Hepatocyte (in vitro differentiated cells): ENCODE measurements at regions not wholly inside any gene's neighbourhood (a gene's known extent, or its start where the extent isn't known, plus 50 kb on each side); places are given as distances from the start of the nearest gene placed in this dataset.
"Not testable (repeated sequence)": the region's sequence is repeated elsewhere in the genome, so short reads cannot be mapped to it uniquely, and the experiment has no call there.

Experiments used
- DNase-seq: peaks from one replicate; pipeline ENCODE4 v3.0.0-alpha.2; 2016; ENCODE audit warnings: low spot score
- H2AFZ ChIP-seq: fragments of 200-600 bp; sonication (generic); 2 replicates; pipeline ENCODE4 v1.6.0; 2016; ENCODE audit warnings: antibody characterized with exemption, mild to moderate bottlenecking
- H3K27ac ChIP-seq: fragments of 200-600 bp; sonication (generic); 2 replicates; pipeline ENCODE4 v1.5.1; 2016; ENCODE audit warnings: mild to moderate bottlenecking
- H3K27me3 ChIP-seq: fragments of 200-600 bp; sonication (generic); 2 replicates; pipeline ENCODE4 v1.6.1; 2016
- H3K36me3 ChIP-seq: fragments of 200-600 bp; sonication (generic); replicated peaks from 2 replicates; pipeline ENCODE4 v1.5.1; 2016; ENCODE audit warnings: low read depth; ENCODE audit not compliant: insufficient read depth
- H3K4me1 ChIP-seq: fragments of 200-600 bp; sonication (generic); 2 replicates; pipeline ENCODE4 v1.5.1; 2016; ENCODE audit warnings: mild to moderate bottlenecking, moderate library complexity; ENCODE audit not compliant: insufficient read depth
- H3K4me2 ChIP-seq: fragments of 200-600 bp; sonication (generic); 2 replicates; pipeline ENCODE4 v1.6.0; 2016
- H3K4me3 ChIP-seq: fragments of 200-600 bp; sonication (generic); 2 replicates; pipeline ENCODE4 v1.5.1; 2016; ENCODE audit warnings: mild to moderate bottlenecking
- H3K79me2 ChIP-seq: fragments of 200-600 bp; sonication (generic); 2 replicates; pipeline ENCODE4 v1.6.0; 2017; ENCODE audit warnings: mild to moderate bottlenecking
- H3K9me2 ChIP-seq: fragments of 200-600 bp; sonication (generic); replicated peaks from 2 replicates; pipeline ENCODE4 v1.6.0; 2017; ENCODE audit warnings: mild to moderate bottlenecking; ENCODE audit not compliant: insufficient read depth
- H3K9me3 ChIP-seq: fragments of 200-600 bp; sonication (generic); 2 replicates; pipeline ENCODE4 v1.5.1; 2016; ENCODE audit warnings: low read depth, mild to moderate bottlenecking
- H4K20me1 ChIP-seq: fragments of 200-600 bp; sonication (generic); 2 replicates; pipeline ENCODE4 v1.6.0; 2016; ENCODE audit warnings: mild to moderate bottlenecking; ENCODE audit not compliant: insufficient read depth, poor library complexity, severe bottlenecking
- WGBS: methylation state at CpG from one replicate; pipeline ENCODE4 v1.1.6; 2016; ENCODE audit warnings: low lambda C conversion rate; ENCODE audit errors: missing lambda C conversion rate; 5-methylcytosine and 5-hydroxymethylcytosine counted together
- TF ChIP-seq, protein P1 (sequence below): fragments of 200-600 bp; sonication (generic); IDR thresholded peaks from 2 replicates; pipeline ENCODE4 v1.5.1; 2016; ENCODE audit warnings: antibody characterized with exemption, mild to moderate bottlenecking; ENCODE audit not compliant: poor library complexity

DNA sequence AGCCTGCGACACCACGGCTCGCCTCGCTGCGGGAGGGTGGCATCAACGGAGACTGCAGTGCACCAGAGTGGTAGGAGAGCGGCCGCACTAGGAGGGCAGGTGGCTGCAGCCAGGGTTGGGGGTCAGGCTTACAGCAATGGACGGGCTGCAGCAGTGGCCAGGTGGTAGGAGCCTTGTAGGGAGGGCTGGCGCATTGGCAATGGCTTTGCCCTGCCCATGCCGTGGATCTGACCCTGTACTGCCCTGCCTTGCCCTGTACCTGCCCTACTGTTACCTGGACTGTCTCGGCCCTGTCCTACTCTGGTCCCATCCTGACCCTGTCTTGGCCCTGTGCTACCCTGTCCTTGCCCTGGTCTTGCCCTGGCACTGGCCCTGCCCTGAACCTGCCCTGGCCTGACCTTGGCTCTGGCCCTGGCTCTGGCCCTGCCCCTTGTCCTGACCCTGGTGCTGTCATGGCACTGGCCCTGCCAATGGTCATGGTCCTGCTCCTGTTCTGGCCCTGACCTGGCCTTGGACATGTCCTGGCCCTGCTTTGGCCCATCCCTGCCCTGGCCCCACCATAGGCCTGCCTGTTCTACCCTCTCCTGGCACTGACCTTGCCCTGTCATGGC is 240.0 kb downstream of the GOLGA6L6 start:
- not testable (repeated sequence) for H2AFZ ChIP-seq, H4K20me1 ChIP-seq, H3K9me3 ChIP-seq, H3K79me2 ChIP-seq, H3K9me2 ChIP-seq, H3K27ac ChIP-seq, H3K36me3 ChIP-seq, H3K4me1 ChIP-seq, H3K27me3 ChIP-seq, H3K4me3 ChIP-seq, H3K4me2 ChIP-seq
- DNase-seq = peak; percentile 22
- 92% methylated on average over 12 of the region's 12 CpGs for WGBS

DNA sequence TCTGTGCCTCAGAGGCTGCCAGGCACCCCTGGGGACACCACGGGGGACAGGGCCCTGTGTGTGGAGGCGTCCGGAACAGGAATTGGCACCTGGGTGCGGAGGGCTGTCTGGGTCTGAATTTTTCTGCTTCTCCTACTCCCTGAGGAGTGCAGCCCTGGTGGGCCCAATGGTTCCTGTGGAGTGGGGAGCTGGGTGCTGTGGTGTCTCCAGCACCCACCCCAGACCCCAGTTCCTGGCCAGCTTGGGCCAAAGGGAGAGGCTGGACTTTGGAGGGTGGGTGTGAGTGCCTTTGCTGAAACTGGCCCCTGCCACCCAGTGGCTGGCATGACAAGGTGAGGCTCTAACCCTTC is 240.6 kb downstream of the GOLGA6L6 start:
- H3K4me3 ChIP-seq, H3K4me1 ChIP-seq, H4K20me1 ChIP-seq, H2AFZ ChIP-seq, H3K79me2 ChIP-seq, H3K9me2 ChIP-seq, H3K36me3 ChIP-seq, H3K4me2 ChIP-seq, H3K9me3 ChIP-seq, H3K27ac ChIP-seq, DNase-seq, H3K27me3 ChIP-seq: not testable (repeated sequence)
- WGBS = 86% methylated on average over 4 of the region's 4 CpGs

DNA sequence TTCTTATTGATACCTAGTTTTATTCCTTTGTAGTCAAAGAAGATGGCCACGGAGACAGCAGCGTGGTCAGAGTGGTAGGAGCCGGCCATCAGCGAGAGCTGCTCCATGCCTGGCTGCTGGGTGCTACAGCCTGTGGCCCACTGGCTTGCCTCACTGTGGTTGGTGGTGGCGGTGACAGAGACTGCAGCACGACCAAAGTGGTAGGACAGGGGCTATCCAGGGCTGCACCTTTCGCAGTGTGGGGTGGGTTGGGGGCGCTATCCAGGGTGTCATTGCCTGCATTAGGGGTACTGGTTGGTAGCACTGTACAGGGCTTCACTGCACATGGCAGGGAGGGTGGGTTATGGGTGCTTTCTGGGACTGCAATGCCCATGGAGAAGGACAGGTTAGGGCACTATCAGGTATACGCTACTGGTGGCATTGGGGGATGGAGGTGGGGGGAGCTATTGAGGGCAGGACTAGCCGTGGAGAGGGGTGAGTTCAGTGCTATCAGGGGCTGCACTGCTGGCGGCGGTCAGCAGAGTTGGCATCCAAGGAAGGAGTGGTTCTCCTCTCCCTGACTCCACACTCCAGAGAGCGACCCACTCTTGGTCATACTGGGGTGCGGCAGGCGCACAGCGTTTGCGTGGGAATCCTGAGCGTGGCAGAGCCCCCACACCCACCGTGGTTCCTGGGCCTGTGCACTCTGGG is 241.1 kb downstream of the GOLGA6L6 start:
- H2AFZ ChIP-seq, H4K20me1 ChIP-seq, H3K4me2 ChIP-seq, H3K4me3 ChIP-seq, H3K4me1 ChIP-seq, H3K79me2 ChIP-seq, H3K27me3 ChIP-seq, H3K36me3 ChIP-seq, H3K27ac ChIP-seq, H3K9me3 ChIP-seq, H3K9me2 ChIP-seq: not testable (repeated sequence)
- peak; percentile 25 for DNase-seq
- 74% methylated on average over 19 of the region's 19 CpGs for WGBS

DNA sequence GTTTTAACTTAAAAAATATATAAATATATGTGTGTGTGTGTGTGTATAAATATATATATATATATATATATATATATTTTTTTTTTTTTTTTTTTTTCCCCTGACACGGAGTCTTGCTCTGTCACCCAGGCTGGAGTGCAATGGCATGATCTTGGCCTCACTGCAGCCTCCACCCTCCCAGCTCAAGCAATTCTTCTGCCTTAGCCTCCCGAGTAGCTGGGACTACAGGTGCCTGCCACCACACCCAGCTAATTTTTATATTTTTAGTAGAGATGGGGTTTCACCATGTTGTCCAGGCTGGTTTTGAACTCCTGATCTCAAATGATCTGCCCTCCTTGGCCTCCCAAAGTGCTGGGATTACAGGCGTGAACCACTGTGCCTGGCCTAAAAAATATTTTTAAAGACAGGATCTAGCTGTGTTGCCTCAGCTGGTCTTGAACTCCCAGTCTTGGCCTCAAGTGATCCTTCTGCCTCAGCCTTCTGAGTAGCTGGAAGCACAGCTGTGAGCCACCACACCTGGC is 243.9 kb downstream of the GOLGA6L6 start:
- H3K4me3 ChIP-seq, H3K27me3 ChIP-seq, H3K36me3 ChIP-seq, H4K20me1 ChIP-seq, DNase-seq, H2AFZ ChIP-seq, H3K4me1 ChIP-seq, H3K27ac ChIP-seq, H3K79me2 ChIP-seq, H3K4me2 ChIP-seq, H3K9me2 ChIP-seq: not testable (repeated sequence)
- H3K9me3 ChIP-seq = peaks cover 18% of the 10 kb centered on the region
- 72% methylated on average over 3 of the region's 3 CpGs for WGBS

GRCh38 chr15:20296261-20296660 is 245.3 kb downstream of the GOLGA6L6 start:
- not testable (repeated sequence) for H4K20me1 ChIP-seq, H3K9me2 ChIP-seq, H3K4me2 ChIP-seq, H3K36me3 ChIP-seq, H3K4me3 ChIP-seq, H3K27me3 ChIP-seq, H3K79me2 ChIP-seq, H3K4me1 ChIP-seq, H2AFZ ChIP-seq, H3K27ac ChIP-seq
- 80% methylated on average over 8 of the region's 8 CpGs for WGBS
- DNase-seq = peak; percentile 2
- peaks cover 23% of the 10 kb centered on the region for H3K9me3 ChIP-seq

DNA sequence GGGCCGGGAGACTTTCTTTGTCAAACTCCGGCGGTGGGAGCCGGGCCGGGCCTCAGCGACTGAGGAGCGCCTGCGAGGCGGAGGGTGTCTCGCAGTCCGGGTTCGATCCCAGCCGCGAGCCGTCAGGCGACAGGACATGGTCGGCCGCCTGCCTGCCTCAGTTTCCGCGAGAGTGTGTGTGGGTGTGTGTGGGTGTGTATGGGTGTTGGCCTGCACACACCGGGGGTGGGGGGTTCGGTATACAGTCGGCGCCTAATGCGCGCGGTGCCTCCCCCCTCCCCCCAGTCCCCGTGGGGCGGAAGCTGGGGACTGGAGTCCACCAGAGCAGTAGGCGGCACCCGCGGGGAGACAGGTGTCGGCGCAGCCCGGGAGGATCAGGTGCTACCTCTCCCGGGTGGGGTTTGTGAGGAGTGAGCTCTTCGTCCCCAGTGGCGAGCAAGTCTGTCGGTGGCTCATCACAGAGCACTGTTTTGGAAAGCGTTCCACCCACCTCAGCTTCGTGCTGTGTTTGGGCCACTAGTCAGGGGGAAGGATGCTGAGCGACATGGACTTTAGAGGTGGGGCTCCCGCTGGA is 246.3 kb downstream of the GOLGA6L6 start:
- no peak overlapping the region for H2AFZ ChIP-seq
- H3K36me3 ChIP-seq = no peaks in the 10 kb centered on the region
- no peak overlapping the region for H3K4me2 ChIP-seq
- peak; percentile 37 for DNase-seq
- peaks cover 31% of the 10 kb centered on the region for H3K9me3 ChIP-seq
- H3K4me3 ChIP-seq = no peak overlapping the region
- WGBS = 95% methylated on average over 42 of the region's 43 CpGs
- no peaks in the 10 kb centered on the region for H3K27me3 ChIP-seq
- TF ChIP-seq, protein P1, sequence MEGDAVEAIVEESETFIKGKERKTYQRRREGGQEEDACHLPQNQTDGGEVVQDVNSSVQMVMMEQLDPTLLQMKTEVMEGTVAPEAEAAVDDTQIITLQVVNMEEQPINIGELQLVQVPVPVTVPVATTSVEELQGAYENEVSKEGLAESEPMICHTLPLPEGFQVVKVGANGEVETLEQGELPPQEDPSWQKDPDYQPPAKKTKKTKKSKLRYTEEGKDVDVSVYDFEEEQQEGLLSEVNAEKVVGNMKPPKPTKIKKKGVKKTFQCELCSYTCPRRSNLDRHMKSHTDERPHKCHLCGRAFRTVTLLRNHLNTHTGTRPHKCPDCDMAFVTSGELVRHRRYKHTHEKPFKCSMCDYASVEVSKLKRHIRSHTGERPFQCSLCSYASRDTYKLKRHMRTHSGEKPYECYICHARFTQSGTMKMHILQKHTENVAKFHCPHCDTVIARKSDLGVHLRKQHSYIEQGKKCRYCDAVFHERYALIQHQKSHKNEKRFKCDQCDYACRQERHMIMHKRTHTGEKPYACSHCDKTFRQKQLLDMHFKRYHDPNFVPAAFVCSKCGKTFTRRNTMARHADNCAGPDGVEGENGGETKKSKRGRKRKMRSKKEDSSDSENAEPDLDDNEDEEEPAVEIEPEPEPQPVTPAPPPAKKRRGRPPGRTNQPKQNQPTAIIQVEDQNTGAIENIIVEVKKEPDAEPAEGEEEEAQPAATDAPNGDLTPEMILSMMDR = no peak
- no peak overlapping the region for H3K27ac ChIP-seq
- H3K79me2 ChIP-seq = no peaks in the 10 kb centered on the region
- H3K4me1 ChIP-seq = no peaks in the 10 kb centered on the region
- no peaks in the 10 kb centered on the region for H4K20me1 ChIP-seq
- H3K9me2 ChIP-seq = no peaks in the 10 kb centered on the region
